GM18517 (cell line): ENCODE measurements at regions not wholly inside any gene's neighbourhood (a gene's known extent, or its start where the extent isn't known, plus 50 kb on each side); places are given as distances from the start of the nearest gene placed in this dataset.

ENCODE experiments used
- ATAC-seq: cut with Tn5 transposase; IDR thresholded peaks from one replicate; pipeline ENCODE4 v1.9.1; 2021; ENCODE audit warnings: mild to moderate bottlenecking, moderate library complexity; ENCODE audit not compliant: unreplicated experiment

- no peak for ATAC-seq
These were observed 51.1 kb upstream of the NHSL1 start for GRCh38 chr6:138550346-138550767.

GRCh38 chr6:138554146-138554545, 54.9 kb upstream of the NHSL1 start:
- no peak for ATAC-seq

GRCh38 chr6:138555421-138555988, 56.2 kb upstream of the NHSL1 start:
- ATAC-seq, result no peak

GRCh38 chr6:138557147-138557546, 57.9 kb upstream of the NHSL1 start:
- ATAC-seq, result no peak

GRCh38 chr6:138559143-138559542, 59.8 kb upstream of the NHSL1 start:
- ATAC-seq, result no peak

- no peak for ATAC-seq
These were observed 61.0 kb upstream of the NHSL1 start for GRCh38 chr6:138560130-138560860.

GRCh38 chr6:138562691-138563090, 63.4 kb upstream of the NHSL1 start:
- ATAC-seq, result no peak

GRCh38 chr6:138563231-138563630, 63.9 kb upstream of the NHSL1 start:
- ATAC-seq, result no peak

- no peak for ATAC-seq
These were observed 64.4 kb upstream of the NHSL1 start for GRCh38 chr6:138563650-138564049.

- ATAC-seq, result no peak
These were observed 65.0 kb upstream of the NHSL1 start for GRCh38 chr6:138564170-138564721.

- no peak for ATAC-seq
These were observed 67.8 kb upstream of the NHSL1 start for GRCh38 chr6:138567052-138567451.

GRCh38 chr6:138568997-138569396, 69.7 kb upstream of the NHSL1 start:
- ATAC-seq, result no peak

GRCh38 chr6:138569554-138569953, 70.3 kb upstream of the NHSL1 start:
- ATAC-seq, result no peak

GRCh38 chr6:138569970-138570724, 70.9 kb upstream of the NHSL1 start:
- no peak for ATAC-seq

- no peak for ATAC-seq
These were observed 71.4 kb upstream of the NHSL1 start for GRCh38 chr6:138570725-138571029.

GRCh38 chr6:138571181-138571580, 71.9 kb upstream of the NHSL1 start:
- ATAC-seq, result no peak

GRCh38 chr6:138571585-138572166, 72.4 kb upstream of the NHSL1 start:
- ATAC-seq, result no peak

GRCh38 chr6:138572167-138572875, 73.0 kb upstream of the NHSL1 start:
- no peak for ATAC-seq

GRCh38 chr6:138572885-138573284, 73.6 kb upstream of the NHSL1 start:
- no peak for ATAC-seq

GRCh38 chr6:138575257-138575656, 76.0 kb upstream of the NHSL1 start:
- ATAC-seq, result no peak

- no peak for ATAC-seq
These were observed 77.0 kb upstream of the NHSL1 start for GRCh38 chr6:138576313-138576712.
